ENCODE measurements at regions not wholly inside any gene's neighbourhood (a gene's known extent, or its start where the extent isn't known, plus 50 kb on each side); places are given as distances from the start of the nearest gene placed in this dataset.

DNA sequence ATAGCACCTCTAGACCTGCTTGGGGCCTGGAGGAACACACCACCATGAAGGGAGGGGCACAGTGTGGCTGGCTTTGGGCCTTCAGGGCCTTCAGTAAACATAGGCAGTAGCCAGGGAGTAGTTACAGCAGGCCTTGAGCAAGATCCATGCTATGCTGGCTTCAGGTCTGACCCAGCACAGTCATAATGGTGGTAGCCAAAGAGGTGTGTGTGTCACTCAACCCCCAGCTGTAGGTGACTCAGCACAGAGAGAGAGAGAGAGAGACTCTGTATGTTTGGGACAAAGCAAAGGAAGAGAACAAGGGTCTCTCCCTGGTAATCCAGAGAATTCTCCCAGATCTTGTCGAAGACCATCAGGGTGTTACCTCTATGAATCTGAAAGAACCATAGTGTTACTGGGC lies 250.5 kb upstream of the PKN2 start:
- Mint-ChIP-seq H3K36me3 (ENCODE audit: low read depth) (no peaks in the 10 kb centered on the region), H3K9me3 (ENCODE audit: low read depth) (peaks cover 14% of the 10 kb centered on the region), H3K27me3 (peaks cover 2% of the 10 kb centered on the region), H3K4me1 (no peaks in the 10 kb centered on the region), H3K4me3 (no peak overlapping the region), H3K27ac (no peak overlapping the region)
- CTCF ChIA-PET = no interaction called here
- intact Hi-C loops (cut with DNase I, micrococcal nuclease) = no loop called here
- no peak for DNase-seq
- ATAC-seq = no peak
- POLR2A ChIA-PET = no interaction called here

DNA sequence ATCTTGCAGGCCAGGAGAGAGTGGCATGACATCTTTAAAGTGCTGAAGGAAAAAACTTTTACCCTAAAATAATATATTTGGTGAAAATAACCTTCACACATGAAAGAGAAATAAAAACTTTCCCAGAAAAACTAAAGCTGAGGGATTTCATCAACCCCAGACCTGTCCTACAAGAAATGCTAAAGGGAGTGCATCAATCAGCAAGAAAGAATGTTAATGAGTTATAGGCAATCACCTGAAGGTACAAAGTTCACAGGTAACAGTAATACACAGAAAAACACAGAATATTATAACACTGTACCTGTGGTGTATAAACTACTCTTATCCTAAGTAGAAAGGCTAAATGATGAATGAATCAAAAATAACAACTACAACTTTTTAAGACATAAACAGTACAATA lies 249.2 kb upstream of the PKN2 start:
- peaks cover 4% of the 10 kb centered on the region for H3K27me3 Mint-ChIP-seq
- ChIA-PET CTCF (no interaction called here), POLR2A (no interaction called here)
- ATAC-seq = no peak
- intact Hi-C loops (cut with DNase I, micrococcal nuclease) = no loop called here
- H3K4me1 Mint-ChIP-seq = no peaks in the 10 kb centered on the region
- H3K9me3 Mint-ChIP-seq (ENCODE audit: low read depth) = peaks cover 16% of the 10 kb centered on the region
- no peak overlapping the region for H3K27ac Mint-ChIP-seq
- DNase-seq = no peak
- no peaks in the 10 kb centered on the region for H3K36me3 Mint-ChIP-seq (ENCODE audit: low read depth)
- H3K4me3 Mint-ChIP-seq = no peak overlapping the region

- POLR2A ChIA-PET = no interaction called here
- no peak for DNase-seq
- CTCF ChIA-PET = no interaction called here
- ATAC-seq = no peak
- Mint-ChIP-seq H3K27ac (no peak overlapping the region), H3K36me3 (ENCODE audit: low read depth) (no peaks in the 10 kb centered on the region), H3K4me1 (no peaks in the 10 kb centered on the region), H3K9me3 (ENCODE audit: low read depth) (peaks cover 7% of the 10 kb centered on the region), H3K4me3 (no peak overlapping the region), H3K27me3 (peaks cover 4% of the 10 kb centered on the region)
- intact Hi-C loops (cut with DNase I, micrococcal nuclease) = no loop called here
Observed at GRCh38 chr1:88441022-88441421, 243.1 kb upstream of the PKN2 start.

- DNase-seq = no peak
- Mint-ChIP-seq H3K27me3 (peaks cover 3% of the 10 kb centered on the region), H3K36me3 (ENCODE audit: low read depth) (no peaks in the 10 kb centered on the region), H3K9me3 (ENCODE audit: low read depth) (no peaks in the 10 kb centered on the region), H3K4me3 (no peak overlapping the region), H3K4me1 (no peaks in the 10 kb centered on the region), H3K27ac (no peak overlapping the region)
- ATAC-seq = no peak
- CTCF ChIA-PET = no interaction called here
- intact Hi-C loops (cut with DNase I, micrococcal nuclease) = no loop called here
- POLR2A ChIA-PET = no interaction called here
Observed at GRCh38 chr1:88451856-88452255, 232.2 kb upstream of the PKN2 start.

DNA sequence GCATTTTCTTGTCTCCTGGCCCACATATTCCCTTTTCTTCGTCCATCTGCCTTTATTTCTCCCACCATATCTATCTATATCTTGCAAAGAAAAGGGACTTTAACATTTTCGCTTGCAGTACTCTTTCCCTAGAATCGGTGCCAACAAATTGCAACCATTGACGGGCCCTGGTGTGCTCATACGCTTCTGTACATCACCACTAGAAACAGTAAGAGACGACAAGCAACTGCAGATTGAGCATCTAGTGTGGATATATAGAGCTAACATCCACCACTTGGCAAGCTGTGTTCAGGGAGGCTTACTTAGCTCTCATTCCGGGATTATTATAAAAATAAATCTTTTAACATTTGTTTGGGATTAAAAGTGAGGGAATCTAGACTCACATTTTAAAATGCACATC lies 230.8 kb upstream of the PKN2 start:
- ATAC-seq (no peak), DNase-seq (no peak)
- no peaks in the 10 kb centered on the region for H3K4me1 Mint-ChIP-seq
- CTCF ChIA-PET = no interaction called here
- H3K27me3 Mint-ChIP-seq = peaks cover 3% of the 10 kb centered on the region
- H3K9me3 Mint-ChIP-seq (ENCODE audit: low read depth) = no peaks in the 10 kb centered on the region
- POLR2A ChIA-PET = no interaction called here
- H3K27ac Mint-ChIP-seq = no peak overlapping the region
- H3K36me3 Mint-ChIP-seq (ENCODE audit: low read depth) = no peaks in the 10 kb centered on the region
- intact Hi-C loops (cut with DNase I, micrococcal nuclease) = no loop called here
- H3K4me3 Mint-ChIP-seq = no peak overlapping the region

- H3K27ac Mint-ChIP-seq = no peak overlapping the region
- H3K36me3 Mint-ChIP-seq (ENCODE audit: low read depth) = no peaks in the 10 kb centered on the region
- intact Hi-C loops (cut with DNase I, micrococcal nuclease) = no loop called here
- H3K4me1 Mint-ChIP-seq = no peaks in the 10 kb centered on the region
- ChIA-PET CTCF (no interaction called here), POLR2A (no interaction called here)
- H3K27me3 Mint-ChIP-seq = peaks cover 7% of the 10 kb centered on the region
- no peak overlapping the region for H3K4me3 Mint-ChIP-seq
- DNase-seq (no peak), ATAC-seq (no peak)
- no peaks in the 10 kb centered on the region for H3K9me3 Mint-ChIP-seq (ENCODE audit: low read depth)
Observed at GRCh38 chr1:88454781-88455180, 229.3 kb upstream of the PKN2 start.

GRCh38 chr1:88455621-88456256 lies 228.3 kb upstream of the PKN2 start:
- Mint-ChIP-seq H3K36me3 (ENCODE audit: low read depth) (no peaks in the 10 kb centered on the region), H3K9me3 (ENCODE audit: low read depth) (no peaks in the 10 kb centered on the region), H3K4me1 (no peaks in the 10 kb centered on the region), H3K27ac (no peak overlapping the region), H3K27me3 (peaks cover 9% of the 10 kb centered on the region), H3K4me3 (no peak overlapping the region)
- POLR2A ChIA-PET = no interaction called here
- CTCF ChIA-PET = interaction anchor here (0.5 kb wide), 1 partner anchor 169 kb away, joined by 3 read pairs; no protein-coding TSS in a partner anchor
- ATAC-seq (no peak), DNase-seq (no peak)
- intact Hi-C loops (cut with DNase I, micrococcal nuclease) = no loop called here

GRCh38 chr1:88457197-88457596 lies 226.9 kb upstream of the PKN2 start:
- H3K27me3 Mint-ChIP-seq = peaks cover 16% of the 10 kb centered on the region
- no peaks in the 10 kb centered on the region for H3K36me3 Mint-ChIP-seq (ENCODE audit: low read depth)
- H3K27ac Mint-ChIP-seq = no peak overlapping the region
- no peaks in the 10 kb centered on the region for H3K4me1 Mint-ChIP-seq
- H3K9me3 Mint-ChIP-seq (ENCODE audit: low read depth) = no peaks in the 10 kb centered on the region
- POLR2A ChIA-PET = no interaction called here
- CTCF ChIA-PET = interaction anchor here (0.8 kb wide), 1 partner anchor 51 kb away, joined by 5 read pairs; no protein-coding TSS in a partner anchor
- intact Hi-C loops (cut with DNase I, micrococcal nuclease) = no loop called here
- no peak for DNase-seq
- H3K4me3 Mint-ChIP-seq = no peak overlapping the region
- ATAC-seq = no peak

DNA sequence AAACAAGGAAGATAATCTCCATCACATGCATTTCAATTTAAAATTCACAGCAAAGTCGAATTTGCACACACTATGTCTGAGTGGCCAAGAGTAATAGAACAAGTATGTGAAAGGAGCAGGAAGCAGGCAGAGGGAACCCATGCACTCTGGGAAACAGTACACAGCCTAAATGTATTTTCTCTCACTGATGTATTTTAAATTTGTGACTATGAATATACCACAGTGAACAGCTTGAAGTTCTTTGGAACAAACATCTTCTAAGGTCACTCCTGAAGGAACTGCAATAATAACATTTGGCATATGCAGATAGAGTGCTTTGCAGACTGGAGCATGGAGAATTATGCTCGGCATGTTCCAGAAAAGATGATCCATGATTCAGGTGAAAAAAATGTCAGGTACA lies 223.1 kb upstream of the PKN2 start:
- ChIA-PET POLR2A (no interaction called here), CTCF (interaction anchor here (0.6 kb wide), 1 partner anchor 303 kb away, joined by 4 read pairs; no protein-coding TSS in a partner anchor)
- Mint-ChIP-seq H3K9me3 (ENCODE audit: low read depth) (no peaks in the 10 kb centered on the region), H3K27ac (no peak overlapping the region), H3K4me1 (no peaks in the 10 kb centered on the region), H3K36me3 (ENCODE audit: low read depth) (no peaks in the 10 kb centered on the region), H3K27me3 (peaks cover 32% of the 10 kb centered on the region), H3K4me3 (no peak overlapping the region)
- DNase-seq (no peak), ATAC-seq (no peak)
- intact Hi-C loops (cut with DNase I, micrococcal nuclease) = no loop called here

DNA sequence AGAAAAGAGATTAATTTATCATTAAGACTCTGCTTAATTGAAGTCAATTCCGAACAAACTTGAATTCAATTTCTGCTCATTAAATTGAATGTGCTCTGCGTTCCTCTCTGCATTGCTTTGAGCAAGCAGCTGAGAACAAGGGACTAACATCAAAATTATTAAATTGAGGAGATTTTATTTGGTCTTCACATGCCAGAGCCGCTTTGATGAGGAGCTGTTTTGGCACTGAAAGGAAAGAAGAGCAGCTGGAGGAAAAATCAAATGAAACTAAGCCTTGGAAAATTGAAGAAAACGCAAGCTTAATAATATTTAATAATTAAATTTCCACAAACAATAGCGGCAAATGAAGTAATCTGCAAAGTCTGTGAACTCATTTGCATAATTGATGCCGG lies 222.0 kb upstream of the PKN2 start:
- Mint-ChIP-seq H3K4me1 (no peaks in the 10 kb centered on the region), H3K27ac (no peak overlapping the region), H3K9me3 (ENCODE audit: low read depth) (no peaks in the 10 kb centered on the region), H3K4me3 (no peak overlapping the region), H3K27me3 (peaks cover 32% of the 10 kb centered on the region), H3K36me3 (ENCODE audit: low read depth) (no peaks in the 10 kb centered on the region)
- ATAC-seq = no peak
- ChIA-PET POLR2A (no interaction called here), CTCF (no interaction called here)
- DNase-seq = no peak
- intact Hi-C loops (cut with DNase I, micrococcal nuclease) = no loop called here

DNA sequence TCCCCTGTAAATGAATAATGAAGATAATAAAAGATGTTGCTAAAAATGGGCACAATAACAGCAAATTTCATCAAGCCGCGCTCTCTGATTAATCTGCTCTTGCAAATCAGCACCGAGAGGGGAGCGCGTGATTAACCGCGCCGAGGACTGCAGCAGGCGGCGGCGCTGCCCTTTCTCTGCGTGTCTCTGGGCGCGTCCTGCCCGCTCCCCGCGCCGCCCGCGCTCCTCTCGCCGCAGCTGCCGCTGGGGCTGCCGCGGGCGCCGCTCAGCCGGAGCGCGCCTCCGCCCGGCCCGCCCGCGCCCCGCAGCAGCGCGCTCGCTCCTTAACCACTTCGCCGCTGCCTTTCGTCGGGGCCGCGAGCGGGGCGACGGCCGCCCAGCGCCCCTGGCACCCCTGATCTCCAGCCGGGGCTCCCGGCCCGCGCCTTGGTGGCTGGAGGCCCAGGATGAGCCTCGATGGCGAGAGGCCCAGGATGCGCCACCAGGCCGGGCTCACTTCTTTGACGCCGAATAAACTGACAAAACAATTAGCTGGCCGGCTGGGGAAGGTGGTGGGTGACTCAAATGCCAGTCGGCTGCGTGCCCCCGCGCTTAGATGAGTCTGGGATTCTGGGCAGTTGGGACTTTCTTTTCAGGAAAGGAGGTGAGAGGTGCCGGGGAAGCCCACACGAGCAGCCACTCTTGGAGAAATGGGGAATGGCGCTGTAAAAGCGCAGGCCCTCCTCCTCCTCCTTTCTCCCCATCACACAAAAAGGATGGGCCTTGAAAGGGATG lies 221.4 kb upstream of the PKN2 start:
- CTCF ChIA-PET = no interaction called here

DNA sequence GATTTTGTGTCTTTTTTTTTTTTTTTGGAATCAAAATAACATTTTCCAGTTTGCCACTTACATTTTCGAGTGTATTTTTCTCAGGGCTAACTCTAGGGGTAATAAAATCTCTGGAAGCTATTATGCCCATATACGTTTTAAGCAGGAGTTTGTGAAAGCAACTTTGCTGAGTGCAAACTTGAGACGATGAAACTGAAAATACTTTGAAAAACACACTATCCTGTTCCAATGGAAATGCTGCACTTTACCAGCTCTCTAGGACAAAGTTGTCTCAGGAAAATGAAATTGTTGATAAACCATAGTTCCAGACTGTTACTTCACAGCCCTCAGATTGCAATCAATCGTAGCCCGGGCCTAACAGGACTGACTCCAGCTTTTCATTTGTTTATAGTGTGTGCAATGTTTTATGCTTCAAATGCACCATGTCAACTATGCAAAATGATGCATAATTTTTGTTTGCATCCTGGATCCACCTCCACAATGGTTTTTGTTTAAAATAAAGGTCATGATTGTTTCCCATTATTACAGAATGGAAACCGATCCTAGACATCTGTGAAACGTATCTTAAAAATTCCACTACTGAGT lies 220.6 kb upstream of the PKN2 start:
- ATAC-seq (no peak), DNase-seq (no peak)
- Mint-ChIP-seq H3K4me3 (no peak overlapping the region), H3K36me3 (ENCODE audit: low read depth) (no peaks in the 10 kb centered on the region), H3K4me1 (no peaks in the 10 kb centered on the region), H3K27ac (no peak overlapping the region), H3K27me3 (peaks cover 32% of the 10 kb centered on the region), H3K9me3 (ENCODE audit: low read depth) (peaks cover 2% of the 10 kb centered on the region)
- ChIA-PET CTCF (no interaction called here), POLR2A (no interaction called here)
- intact Hi-C loops (cut with DNase I, micrococcal nuclease) = no loop called here

More for the DNA sequence above, 221.4 kb upstream of the PKN2 start:
- no peak overlapping the region for H3K27ac Mint-ChIP-seq
- no peak for ATAC-seq
- POLR2A ChIA-PET = no interaction called here
- H3K27me3 Mint-ChIP-seq = peaks cover 32% of the 10 kb centered on the region
- H3K4me1 Mint-ChIP-seq = no peaks in the 10 kb centered on the region
- H3K4me3 Mint-ChIP-seq = no peak overlapping the region
- peak; percentile 14 for DNase-seq
- peaks cover 2% of the 10 kb centered on the region for H3K9me3 Mint-ChIP-seq (ENCODE audit: low read depth)
- intact Hi-C loops (cut with DNase I, micrococcal nuclease) = no loop called here
- no peaks in the 10 kb centered on the region for H3K36me3 Mint-ChIP-seq (ENCODE audit: low read depth)

All from activated CD4-positive, alpha-beta T cell treated with anti-CD3 and anti-CD28 coated beads for 36 hours (primary cell).